A549 (cell line): ENCODE measurements at regions not wholly inside any gene's neighbourhood (a gene's known extent, or its start where the extent isn't known, plus 50 kb on each side); places are given as distances from the start of the nearest gene placed in this dataset.
A peak's percentile ranks its signal among the peaks of the same experiment; 100 is the strongest.
"Not testable (repeated sequence)": the region's sequence is repeated elsewhere in the genome, so short reads cannot be mapped to it uniquely, and the experiment has no call there.

Experiments
- ATAC-seq, 2 experiments: fragments of 200-7000 bp in 1 of 2; fragments of >200 bp in 1 of 2; cut with Nextera tagmentation in 1 of 2; cut with Tn5 transposase in 1 of 2; 3 replicates each; pipeline versions ENCODE4 v1.8.0 to v1.9.1; 2018 to 2020; ENCODE audit warnings: mild to moderate bottlenecking in 1 of 2, moderate library complexity in 1 of 2
- CTCF ChIA-PET: fragments of 300-600 bp; sonication (Branson Sonifier 250); formaldehyde crosslinking; extraction: SDS; loops from one replicate; lab custom pipeline; 2021; ENCODE audit warnings: antibody characterized with exemption, inconsistent platforms; lab: Yijun Ruan, JAX
- POLR2A ChIA-PET: fragments of 350-600 bp; formaldehyde crosslinking; extraction: SDS; loops from one replicate; lab custom pipeline; 2021; ENCODE audit warnings: antibody characterized with exemption, inconsistent platforms; lab: Yijun Ruan, JAX
- DNase-seq, 2 experiments: peaks; one replicate each; pipeline versions ENCODE4 v3.0.0 to v3.0.0-alpha.2; 2011 to 2016; ENCODE audit warnings: low read depth in 1 of 2, low spot score in 1 of 2
- FAIRE-seq: peaks from 2 replicates; lab custom pipeline; 2011; peaks lifted over from hg19 to GRCh38; lab: Jason Lieb, UNC
- H3K27ac ChIP-seq, 2 experiments: fragments of >200 bp; sonication (Bioruptor Twin); formaldehyde crosslinking; 3 replicates each; pipeline ENCODE4 v1.5.1; 2016 to 2017
- H3K4me1 ChIP-seq: fragments of >200 bp; sonication (Bioruptor Twin); formaldehyde crosslinking; 3 replicates; pipeline ENCODE4 v1.6.1; 2016
- H3K4me2 ChIP-seq: fragments of >200 bp; sonication (Bioruptor Twin); formaldehyde crosslinking; 3 replicates; pipeline ENCODE4 v1.6.1; 2016
- H3K4me3 ChIP-seq: fragments of >200 bp; sonication (Bioruptor Twin); formaldehyde crosslinking; 3 replicates; pipeline ENCODE4 v1.5.1; 2016
- H3K9me3 ChIP-seq: fragments of >200 bp; sonication (Bioruptor Twin); formaldehyde crosslinking; 3 replicates; pipeline ENCODE4 v1.6.1; 2016
- CBX8 ChIP-seq: fragments of 200-600 bp; sonication (generic); IDR thresholded peaks from 2 replicates; pipeline ENCODE4 v1.6.1; 2016
- EHMT2 ChIP-seq: fragments of 200-600 bp; sonication (generic); IDR thresholded peaks from 2 replicates; pipeline ENCODE4 v1.6.1; 2016; ENCODE audit warnings: antibody characterized with exemption, low read depth, mild to moderate bottlenecking, moderate library complexity
- FOSL2 ChIP-seq, 2 experiments: fragments of 450-650 bp in 1 of 2; fragments of >200 bp in 1 of 2; sonication (Bioruptor Twin) in 1 of 2; formaldehyde crosslinking; IDR thresholded peaks; 2 replicates each; pipeline versions ENCODE4 v1.5.0 to v1.6.1; 2016 to 2020; ENCODE audit warnings: mild to moderate bottlenecking in 1 of 2, moderate library complexity in 1 of 2
- FOXS1 ChIP-seq: fragments of 250-450 bp; sonication (Bioruptor Pico); IDR thresholded peaks from 2 replicates; pipeline ENCODE4 v1.5.0; 2020; ENCODE audit warnings: mild to moderate bottlenecking, moderate library complexity
- GATA3 ChIP-seq: IDR thresholded peaks from 2 replicates; pipeline ENCODE4 v1.6.1; 2012; ENCODE audit warnings: borderline replicate concordance
- HDAC2 ChIP-seq: fragments of 200-600 bp; sonication (generic); IDR thresholded peaks from 2 replicates; pipeline ENCODE4 v1.6.1; 2016
- HES2 ChIP-seq: fragments of >200 bp; sonication (Bioruptor Twin); formaldehyde crosslinking; IDR thresholded peaks from 2 replicates; pipeline ENCODE4 v1.6.1; 2016
- HOXB13 ChIP-seq: fragments of 250-450 bp; sonication (Bioruptor Pico); IDR thresholded peaks from 2 replicates; pipeline ENCODE4 v1.5.0; 2020; ENCODE audit warnings: low read depth, mild to moderate bottlenecking, moderate library complexity
- HOXB5 ChIP-seq: fragments of 250-450 bp; sonication (Bioruptor Pico); IDR thresholded peaks from 2 replicates; pipeline ENCODE4 v1.5.0; 2020; ENCODE audit warnings: mild to moderate bottlenecking, moderate library complexity
- JUN ChIP-seq, 2 experiments: fragments of >200 bp; sonication (Bioruptor Twin); formaldehyde crosslinking; IDR thresholded peaks; 2 replicates in 1 of 2; 3 replicates in 1 of 2; pipeline ENCODE4 v1.6.1; 2016 to 2017
- KDM1A ChIP-seq: fragments of 200-600 bp; sonication (generic); IDR thresholded peaks from 2 replicates; pipeline ENCODE4 v1.6.1; 2016; ENCODE audit warnings: low read depth, mild to moderate bottlenecking
- MAFK ChIP-seq: fragments of 450-650 bp; IDR thresholded peaks from 2 replicates; pipeline ENCODE4 v1.6.1; 2014; ENCODE audit not compliant: partially characterized antibody
- MAX ChIP-seq: IDR thresholded peaks from 2 replicates; pipeline ENCODE4 v1.6.1; 2012
- MYC ChIP-seq: IDR thresholded peaks from 2 replicates; pipeline ENCODE4 v1.6.1; 2012; ENCODE audit warnings: mild to moderate bottlenecking, inconsistent platforms, low read length, improper control_type of control experiment, borderline replicate concordance
- NR3C1 ChIP-seq: fragments of >200 bp; sonication (Bioruptor Twin); formaldehyde crosslinking; IDR thresholded peaks from 3 replicates; pipeline ENCODE4 v1.6.1; 2017
- PBX3 ChIP-seq: IDR thresholded peaks from 2 replicates; pipeline ENCODE4 v1.6.1; 2012
- RARB ChIP-seq: fragments of 250-450 bp; sonication (Bioruptor Pico); IDR thresholded peaks from 2 replicates; pipeline ENCODE4 v1.8.0; 2021; ENCODE audit warnings: mild to moderate bottlenecking, moderate library complexity
- RNF2 ChIP-seq: fragments of 200-600 bp; sonication (generic); IDR thresholded peaks from 2 replicates; pipeline ENCODE4 v1.6.1; 2016; ENCODE audit warnings: low read depth, mild to moderate bottlenecking, antibody characterized with exemption, moderate library complexity, borderline replicate concordance
- SMC3 ChIP-seq: fragments of >200 bp; sonication (Bioruptor Twin); formaldehyde crosslinking; IDR thresholded peaks from 3 replicates; pipeline ENCODE4 v1.6.1; 2018; ENCODE audit warnings: inconsistent platforms
- ZC3H11A ChIP-seq: fragments of 450-650 bp; IDR thresholded peaks from 2 replicates; pipeline ENCODE4 v1.6.1; 2014; ENCODE audit warnings: antibody characterized with exemption, mild to moderate bottlenecking
- WGBS: methylation state at CpG from one replicate; pipeline ENCODE4 v1.1.6; 2017; ENCODE audit errors: missing lambda C conversion rate; 5-methylcytosine and 5-hydroxymethylcytosine counted together

GRCh38 chr13:48883786-48884185 lies 91.9 kb upstream of the FNDC3A start:
- ATAC-seq, DNase-seq, POLR2A ChIA-PET, H3K4me3 ChIP-seq, H3K9me3 ChIP-seq, H3K4me2 ChIP-seq, FAIRE-seq, H3K27ac ChIP-seq, H3K4me1 ChIP-seq: not testable (repeated sequence)
- 56% methylated on average over 1 of the region's 1 CpG for WGBS
- CTCF ChIA-PET, result interaction anchor here (0.6 kb wide), 1 partner anchor 1499 kb away, joined by 3 read pairs; no protein-coding TSS in a partner anchor

DNA sequence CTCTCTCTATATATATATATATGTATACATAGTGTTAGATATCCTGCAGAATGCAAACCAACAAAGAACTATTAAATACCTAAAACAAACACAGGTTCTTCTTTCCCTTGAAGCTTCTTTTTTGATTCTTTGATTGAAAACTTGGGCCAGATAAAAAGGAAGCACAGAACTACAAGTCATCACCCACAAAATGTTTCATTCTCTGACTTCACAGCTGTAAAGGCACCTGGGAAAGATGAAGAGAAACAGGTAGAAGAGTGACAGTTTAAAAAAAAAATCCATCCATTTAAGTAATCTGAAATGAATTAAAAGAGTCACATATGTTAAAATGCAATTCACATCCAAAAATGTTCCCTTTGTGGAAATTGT lies 90.7 kb upstream of the FNDC3A start:
- DNase-seq (no peak), ATAC-seq (no peak), FAIRE-seq (no peak)
- H3K4me3 ChIP-seq, result no peak overlapping the region
- TF ChIP-seq MAX, result no peak
- H3K4me2 ChIP-seq, result no peak overlapping the region
- ChIA-PET CTCF (no interaction called here), POLR2A (no interaction called here)
- no peaks in the 10 kb centered on the region for H3K9me3 ChIP-seq
- no peaks in the 10 kb centered on the region for H3K4me1 ChIP-seq
- no peak overlapping the region for H3K27ac ChIP-seq

DNA sequence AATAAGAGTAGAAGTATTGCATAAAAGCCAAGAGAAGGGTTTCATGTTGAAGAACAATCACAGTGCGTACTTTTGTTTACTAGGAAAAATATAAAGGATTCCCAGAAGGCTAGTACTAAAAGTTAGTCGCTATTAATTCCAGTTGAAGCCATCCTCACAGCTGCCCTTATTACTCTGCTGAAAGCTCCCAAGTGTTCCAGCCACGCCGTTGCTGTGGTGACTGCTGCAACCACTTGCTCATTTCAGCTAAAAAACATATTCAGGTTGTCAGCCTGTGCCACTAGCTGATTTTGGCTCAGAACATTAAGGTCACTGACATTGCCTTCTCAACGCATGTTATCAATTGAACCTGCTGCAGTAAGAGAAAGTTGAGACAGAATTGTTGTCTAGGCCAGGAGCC lies 87.1 kb upstream of the FNDC3A start:
- FAIRE-seq, result no peak
- H3K4me1 ChIP-seq, result peaks cover 24% of the 10 kb centered on the region
- CTCF ChIA-PET, result interaction anchor here (0.6 kb wide), 1 partner anchor 33 kb away, joined by 3 read pairs; no protein-coding TSS in a partner anchor
- H3K4me2 ChIP-seq, result no peak overlapping the region
- no peak for ATAC-seq
- DNase-seq, result no peak
- POLR2A ChIA-PET, result no interaction called here
- no peak overlapping the region for H3K4me3 ChIP-seq
- no peak for TF ChIP-seq JUN (IDR thresholded peaks at IDR 0.05)
- no peak for TF ChIP-seq HOXB5 (CRISPR knock-in tag)
- no peaks in the 10 kb centered on the region for H3K9me3 ChIP-seq
- H3K27ac ChIP-seq, result no peak overlapping the region
- WGBS, result 88% methylated on average over 5 of the region's 5 CpGs

DNA sequence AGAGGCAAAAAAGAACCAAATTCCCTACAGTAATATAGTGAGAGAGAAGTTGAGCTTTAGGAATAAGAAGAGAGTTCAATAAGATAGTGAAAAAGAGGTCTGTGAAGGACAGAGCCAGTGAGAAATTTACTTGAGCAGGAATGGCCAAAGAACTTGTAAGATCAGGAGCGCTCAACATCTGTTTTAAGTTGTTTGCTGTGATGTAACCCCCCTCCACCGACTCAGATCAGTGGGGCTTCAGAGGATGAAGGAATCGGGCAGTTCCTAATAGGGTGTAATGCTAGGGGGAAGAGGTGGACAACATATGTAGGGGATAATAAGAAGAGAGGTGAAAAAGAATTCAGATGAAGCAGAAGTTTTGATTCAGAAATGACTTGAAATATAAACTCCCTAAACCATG lies 85.3 kb upstream of the FNDC3A start:
- H3K4me2 ChIP-seq, result no peak overlapping the region
- ATAC-seq (no peak), FAIRE-seq (no peak), DNase-seq (no peak)
- H3K4me3 ChIP-seq, result no peak overlapping the region
- TF ChIP-seq KDM1A, result no peak
- TF ChIP-seq MYC, result no peak
- no peak for TF ChIP-seq SMC3
- TF ChIP-seq EHMT2, result no peak
- TF ChIP-seq HOXB13 (CRISPR knock-in tag), result no peak
- TF ChIP-seq HES2, result no peak
- TF ChIP-seq ZC3H11A, result no peak
- no peak for TF ChIP-seq PBX3
- TF ChIP-seq FOXS1 (CRISPR knock-in tag), result no peak
- TF ChIP-seq RARB (CRISPR knock-in tag), result no peak
- TF ChIP-seq MAFK, result no peak
- TF ChIP-seq HDAC2, result no peak
- TF ChIP-seq CBX8, result no peak
- no peak for TF ChIP-seq NR3C1
- H3K9me3 ChIP-seq, result no peaks in the 10 kb centered on the region
- CTCF ChIA-PET, result no interaction called here
- POLR2A ChIA-PET, result no interaction called here
- WGBS, result 61% methylated on average over 3 of the region's 3 CpGs
- peaks cover 24% of the 10 kb centered on the region for H3K4me1 ChIP-seq
- peak overlapping the region; percentile 80 to 84; a peak in 5 of 6 replicates for H3K27ac ChIP-seq

DNA sequence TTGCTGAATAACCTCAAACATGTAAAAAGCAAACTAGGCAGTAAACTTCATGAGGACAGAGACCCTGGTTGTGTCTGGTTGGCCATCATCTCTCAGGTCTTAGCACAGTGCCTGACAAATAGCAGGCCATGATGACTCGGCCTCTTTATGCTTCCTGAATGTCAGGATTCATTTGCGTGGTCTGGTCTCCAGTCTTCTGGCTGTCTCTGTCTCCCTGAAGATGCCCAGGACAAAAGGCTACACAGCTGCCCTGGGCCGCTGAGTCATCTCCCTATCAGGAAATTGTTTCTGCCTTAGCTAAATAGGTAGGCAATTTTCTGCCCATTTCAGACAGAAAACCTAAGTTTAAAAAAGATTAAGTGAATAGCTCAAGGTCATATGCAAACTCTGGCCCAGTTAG lies 84.1 kb upstream of the FNDC3A start:
- POLR2A ChIA-PET, result interaction anchor here (1.5 to 2.4 kb wide), 2 partner anchors 84 to 108 kb away, joined by 5 to 18 read pairs; partner anchors contain the start of gene FNDC3A
- H3K27ac ChIP-seq, result peak overlapping the region; percentile 80 to 84
- no peaks in the 10 kb centered on the region for H3K9me3 ChIP-seq
- 0% methylated on average over 3 of the region's 3 CpGs for WGBS
- H3K4me1 ChIP-seq, result peaks cover 24% of the 10 kb centered on the region
- FAIRE-seq, result no peak
- peak in 1 of 2 experiments; percentile 55 for DNase-seq
- peak; percentile 74 to 86; a peak in 5 of 6 replicates for ATAC-seq
- CTCF ChIA-PET, result interaction anchor here (0.8 kb wide), 1 partner anchor 32 kb away, joined by 3 read pairs; no protein-coding TSS in a partner anchor
- peak overlapping the region; percentile 63 for H3K4me2 ChIP-seq
- no peak for TF ChIP-seq RNF2
- TF ChIP-seq GATA3, result 0 out of 2 replicates have a peak, but pooled peaks have one; percentile 24
- peak; percentile 57 for TF ChIP-seq MAFK
- TF ChIP-seq FOSL2 (IDR thresholded peaks at IDR 0.05), result 0 out of 2 replicates have a peak, but pooled peaks have one; percentile 27
- TF ChIP-seq FOSL2 (CRISPR knock-in tag; IDR thresholded peaks at IDR 0.05), result peak; percentile 32; the same call in 1 of the 2 replicates
- no peak for TF ChIP-seq HOXB5 (CRISPR knock-in tag)
- TF ChIP-seq CBX8, result no peak
- no peak overlapping the region for H3K4me3 ChIP-seq
